GM21737 (cell line): ENCODE measurements at regions not wholly inside any gene's neighbourhood (a gene's known extent, or its start where the extent isn't known, plus 50 kb on each side); places are given as distances from the start of the nearest gene placed in this dataset.

Experiments
- ATAC-seq: cut with Tn5 transposase; IDR thresholded peaks from one replicate; pipeline ENCODE4 v1.9.1; 2021; ENCODE audit warnings: mild to moderate bottlenecking, moderate library complexity; ENCODE audit not compliant: unreplicated experiment

GRCh38 chr15:39358441-39359041 lies 222.3 kb upstream of the THBS1 start:
- no peak for ATAC-seq

GRCh38 chr15:39359771-39360170 lies 221.1 kb upstream of the THBS1 start:
- no peak for ATAC-seq

GRCh38 chr15:39360452-39360851 lies 220.4 kb upstream of the THBS1 start:
- no peak for ATAC-seq

GRCh38 chr15:39361497-39361896 lies 219.4 kb upstream of the THBS1 start:
- no peak for ATAC-seq

- ATAC-seq, result no peak
Measured at GRCh38 chr15:39362821-39363561, 217.9 kb upstream of the THBS1 start.

- no peak for ATAC-seq
Measured at GRCh38 chr15:39363761-39364586, 216.9 kb upstream of the THBS1 start.

- no peak for ATAC-seq
Measured at GRCh38 chr15:39364721-39365120, 216.2 kb upstream of the THBS1 start.

GRCh38 chr15:39365161-39365560 lies 215.7 kb upstream of the THBS1 start:
- ATAC-seq, result no peak

GRCh38 chr15:39365873-39366272 lies 215.0 kb upstream of the THBS1 start:
- no peak for ATAC-seq

GRCh38 chr15:39367596-39367995 lies 213.3 kb upstream of the THBS1 start:
- ATAC-seq, result no peak

GRCh38 chr15:39369768-39370167 lies 211.1 kb upstream of the THBS1 start:
- no peak for ATAC-seq

GRCh38 chr15:39376371-39376909 lies 204.4 kb upstream of the THBS1 start:
- ATAC-seq, result no peak

- no peak for ATAC-seq
Measured at GRCh38 chr15:39381517-39381916, 199.4 kb upstream of the THBS1 start.

- no peak for ATAC-seq
Measured at GRCh38 chr15:39388118-39388517, 192.8 kb upstream of the THBS1 start.

- no peak for ATAC-seq
Measured at GRCh38 chr15:39391230-39391629, 189.6 kb upstream of the THBS1 start.

- ATAC-seq, result no peak
Measured at GRCh38 chr15:39392469-39393047, 188.3 kb upstream of the THBS1 start.

GRCh38 chr15:39393575-39394335 lies 187.1 kb upstream of the THBS1 start:
- no peak for ATAC-seq

- no peak for ATAC-seq
Measured at GRCh38 chr15:39394496-39394895, 186.4 kb upstream of the THBS1 start.

- ATAC-seq, result no peak
Measured at GRCh38 chr15:39396979-39397615, 183.8 kb upstream of the THBS1 start.

- ATAC-seq, result no peak
Measured at GRCh38 chr15:39397883-39398282, 183.0 kb upstream of the THBS1 start.
